Effector memory CD4-positive, alpha-beta T cell (primary cell): ENCODE measurements at regions not wholly inside any gene's neighbourhood (a gene's known extent, or its start where the extent isn't known, plus 50 kb on each side); places are given as distances from the start of the nearest gene placed in this dataset.

Experiments used
- DNase-seq, 3 donors: peaks; one replicate each; pipeline ENCODE4 v3.0.0-alpha.2; 2020
- H3K27ac ChIP-seq: 2 replicates; pipeline ENCODE4 v1.7.0; 2013; ENCODE audit warnings: mild to moderate bottlenecking, low read length, moderate library complexity; ENCODE audit not compliant: insufficient read depth, poor library complexity, severe bottlenecking
- H3K27me3 ChIP-seq: replicated peaks from 2 replicates; pipeline ENCODE4 v1.7.0; 2013; ENCODE audit warnings: mild to moderate bottlenecking, low read length; ENCODE audit not compliant: insufficient read depth, control insufficient read depth, poor library complexity, severe bottlenecking
- H3K36me3 ChIP-seq: 2 replicates; pipeline ENCODE4 v1.7.0; 2013; ENCODE audit warnings: mild to moderate bottlenecking, low read length, moderate library complexity; ENCODE audit not compliant: control insufficient read depth, insufficient read depth
- H3K4me1 ChIP-seq: 2 replicates; pipeline ENCODE4 v1.7.0; 2013; ENCODE audit warnings: low read length, mild to moderate bottlenecking; ENCODE audit not compliant: control insufficient read depth, insufficient read depth, poor library complexity, severe bottlenecking
- H3K4me3 ChIP-seq: 2 replicates; pipeline ENCODE4 v1.7.0; 2013; ENCODE audit warnings: low read length, low read depth, mild to moderate bottlenecking; ENCODE audit not compliant: insufficient read depth, poor library complexity, severe bottlenecking
- H3K9me3 ChIP-seq: 2 replicates; pipeline ENCODE4 v1.7.0; 2013; ENCODE audit warnings: mild to moderate bottlenecking, low read length, moderate library complexity; ENCODE audit not compliant: control insufficient read depth

DNA sequence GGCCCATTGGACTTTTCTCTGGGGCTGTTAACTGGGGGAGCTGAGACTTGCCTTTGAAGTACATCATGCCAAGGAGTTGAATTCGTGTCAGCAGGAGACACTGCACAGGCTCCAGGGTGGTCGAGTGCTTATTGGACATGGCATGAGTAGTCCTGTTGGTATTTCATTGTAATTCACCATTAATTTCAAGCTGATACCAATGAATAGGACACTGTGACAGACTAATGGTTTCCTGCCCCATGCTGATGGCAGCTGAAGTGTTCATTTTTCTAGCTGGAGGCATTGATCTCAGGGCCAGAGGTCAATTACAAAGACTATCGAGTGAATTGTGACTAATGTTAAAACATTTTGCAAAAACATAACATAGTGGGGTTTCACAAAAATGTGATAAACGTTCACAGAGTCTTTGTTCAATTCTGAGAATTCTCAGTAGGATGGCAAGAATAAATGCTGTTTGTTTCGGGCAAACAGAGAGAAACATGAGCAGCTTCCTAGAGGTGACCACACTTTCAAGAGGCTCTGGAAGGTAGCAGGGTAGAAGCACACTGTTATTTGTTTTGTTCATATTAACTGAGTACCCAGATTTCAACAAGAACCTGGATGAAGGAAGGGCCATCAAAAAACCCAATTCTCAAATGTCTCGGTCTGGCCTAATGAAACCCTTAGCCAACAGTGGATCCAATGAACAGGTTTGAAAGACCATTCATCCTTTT, 90.6 kb upstream of the ARL4C start:
- H3K4me1 ChIP-seq = no peaks in the 10 kb centered on the region
- DNase-seq = no peak
- H3K9me3 ChIP-seq = no peaks in the 10 kb centered on the region
- no peak overlapping the region for H3K4me3 ChIP-seq
- no peaks in the 10 kb centered on the region for H3K36me3 ChIP-seq
- H3K27ac ChIP-seq = no peak overlapping the region
- peaks cover 4% of the 10 kb centered on the region for H3K27me3 ChIP-seq

DNA sequence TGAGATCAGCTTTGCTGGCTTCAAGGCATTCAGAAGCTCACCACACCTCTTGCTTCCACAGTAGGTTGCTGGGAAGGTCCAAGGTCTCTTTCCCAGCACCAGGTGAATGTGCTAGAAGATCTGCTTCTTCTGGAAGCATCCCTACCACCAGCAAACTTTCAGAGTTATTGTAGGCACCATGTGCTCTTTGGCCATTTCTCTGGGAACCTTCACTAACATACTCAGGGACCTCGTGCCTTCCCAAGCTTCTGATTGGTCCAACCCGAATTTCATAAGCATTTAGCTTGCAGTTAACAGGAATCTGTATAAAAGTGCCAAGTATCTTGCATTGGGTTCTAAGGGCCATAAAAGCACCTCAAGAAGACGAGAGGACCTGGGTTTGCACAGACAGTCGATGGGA, 86.5 kb upstream of the ARL4C start:
- DNase-seq = no peak
- Histone ChIP-seq H3K4me1 (no peaks in the 10 kb centered on the region), H3K4me3 (no peak overlapping the region), H3K27me3 (no peaks in the 10 kb centered on the region), H3K27ac (no peak overlapping the region), H3K9me3 (no peaks in the 10 kb centered on the region), H3K36me3 (no peaks in the 10 kb centered on the region)

GRCh38 chr2:234580686-234581085, 83.8 kb upstream of the ARL4C start:
- no peak for DNase-seq
- Histone ChIP-seq H3K27ac (no peak overlapping the region), H3K4me1 (no peaks in the 10 kb centered on the region), H3K4me3 (no peak overlapping the region), H3K36me3 (no peaks in the 10 kb centered on the region), H3K27me3 (no peaks in the 10 kb centered on the region), H3K9me3 (no peaks in the 10 kb centered on the region)

DNA sequence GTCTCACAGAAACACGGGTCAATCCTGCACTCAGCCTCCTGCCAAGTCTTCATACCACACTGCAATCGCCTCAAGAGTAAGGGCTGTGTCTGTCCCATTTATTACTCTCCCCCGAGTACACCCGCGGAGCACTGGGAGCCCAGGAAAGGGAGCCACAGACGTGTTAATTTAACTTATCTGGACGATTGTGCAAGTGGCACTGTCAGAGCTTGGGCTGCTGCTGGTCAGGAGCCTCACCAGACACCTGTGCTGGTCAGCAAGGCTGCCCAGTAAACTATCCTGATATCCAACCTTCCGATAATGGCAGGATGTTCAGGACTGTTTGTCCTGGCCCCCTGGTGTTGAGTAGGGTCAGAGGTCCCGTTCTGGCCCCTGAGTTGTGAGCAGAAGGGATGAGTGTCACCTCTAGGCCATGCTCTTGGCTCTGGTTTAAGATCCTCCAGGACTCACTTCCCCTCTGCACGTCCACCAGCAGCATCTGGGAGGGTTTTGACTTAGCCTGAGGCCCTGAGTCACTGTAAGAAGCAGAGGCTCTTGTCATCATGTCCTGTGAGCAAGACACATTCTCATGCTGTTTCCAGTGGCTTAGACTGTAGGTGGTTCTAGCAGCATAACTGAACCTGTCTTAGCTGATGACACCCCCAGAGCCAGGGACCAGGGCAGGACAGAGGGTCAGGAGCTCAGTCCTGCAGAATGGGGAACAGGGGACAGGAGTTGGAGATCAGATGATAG, 82.5 kb upstream of the ARL4C start:
- Histone ChIP-seq H3K4me1 (no peaks in the 10 kb centered on the region), H3K27ac (no peak overlapping the region), H3K9me3 (no peaks in the 10 kb centered on the region), H3K4me3 (no peak overlapping the region), H3K36me3 (no peaks in the 10 kb centered on the region), H3K27me3 (no peaks in the 10 kb centered on the region)
- DNase-seq = no peak

GRCh38 chr2:234578389-234578788, 81.5 kb upstream of the ARL4C start:
- Histone ChIP-seq H3K27ac (no peak overlapping the region), H3K27me3 (no peaks in the 10 kb centered on the region), H3K9me3 (no peaks in the 10 kb centered on the region), H3K4me3 (no peak overlapping the region), H3K36me3 (no peaks in the 10 kb centered on the region), H3K4me1 (no peaks in the 10 kb centered on the region)
- no peak for DNase-seq

- Histone ChIP-seq H3K27ac (no peak overlapping the region), H3K4me1 (no peaks in the 10 kb centered on the region), H3K36me3 (no peaks in the 10 kb centered on the region), H3K4me3 (no peak overlapping the region), H3K27me3 (no peaks in the 10 kb centered on the region), H3K9me3 (no peaks in the 10 kb centered on the region)
- no peak for DNase-seq
These were observed 80.3 kb upstream of the ARL4C start for GRCh38 chr2:234577191-234577590.

GRCh38 chr2:234571620-234572407, 74.9 kb upstream of the ARL4C start:
- H3K9me3 ChIP-seq = no peaks in the 10 kb centered on the region
- no peaks in the 10 kb centered on the region for H3K27me3 ChIP-seq
- no peak for DNase-seq
- no peaks in the 10 kb centered on the region for H3K36me3 ChIP-seq
- no peak overlapping the region for H3K4me3 ChIP-seq
- H3K4me1 ChIP-seq = no peaks in the 10 kb centered on the region
- no peak overlapping the region for H3K27ac ChIP-seq

GRCh38 chr2:234570476-234570875, 73.6 kb upstream of the ARL4C start:
- no peak overlapping the region for H3K27ac ChIP-seq

DNA sequence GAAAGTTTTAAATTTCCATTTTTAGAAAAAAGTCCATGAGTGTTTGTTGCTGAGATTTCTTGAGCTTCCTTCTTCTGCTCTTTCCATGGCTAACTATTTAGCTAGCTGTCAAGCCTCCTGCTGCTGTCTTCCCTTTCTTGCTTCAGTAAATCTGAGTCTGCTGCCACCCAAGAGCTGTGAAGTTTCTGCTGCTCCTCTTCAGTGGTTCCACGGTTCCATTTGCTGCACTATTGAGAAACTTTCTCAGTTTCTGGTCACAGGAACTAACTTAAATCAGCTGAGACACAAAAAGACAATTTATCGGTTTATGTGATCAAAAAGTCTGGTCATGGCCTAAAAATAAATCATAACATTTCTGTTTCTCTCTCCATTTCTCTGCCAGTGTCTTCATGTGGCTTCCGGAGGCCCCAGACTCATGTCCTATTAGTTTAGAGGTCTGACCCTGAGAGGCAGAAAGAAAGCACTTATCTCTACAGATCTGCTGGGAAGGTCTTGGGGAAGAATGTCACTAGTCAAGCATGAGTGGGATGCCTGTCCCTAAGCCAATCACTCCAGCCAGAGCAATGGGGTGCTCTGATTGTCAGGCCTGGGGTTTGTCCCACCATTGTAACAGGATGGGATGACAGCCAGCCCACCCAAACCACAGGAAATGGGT, 73.0 kb upstream of the ARL4C start:
- Histone ChIP-seq H3K4me1 (no peaks in the 10 kb centered on the region), H3K27me3 (no peaks in the 10 kb centered on the region), H3K36me3 (no peaks in the 10 kb centered on the region), H3K27ac (no peak overlapping the region), H3K4me3 (no peak overlapping the region), H3K9me3 (no peaks in the 10 kb centered on the region)
- DNase-seq = no peak

More at GRCh38 chr2:234570476-234570875, 73.6 kb upstream of the ARL4C start:
- no peaks in the 10 kb centered on the region for H3K4me1 ChIP-seq
- no peaks in the 10 kb centered on the region for H3K27me3 ChIP-seq
- no peaks in the 10 kb centered on the region for H3K36me3 ChIP-seq
- H3K9me3 ChIP-seq = no peaks in the 10 kb centered on the region
- no peak overlapping the region for H3K4me3 ChIP-seq
- no peak for DNase-seq
